ENCODE measurements at regions not wholly inside any gene's neighbourhood (a gene's known extent, or its start where the extent isn't known, plus 50 kb on each side); places are given as distances from the start of the nearest gene placed in this dataset.

DNA sequence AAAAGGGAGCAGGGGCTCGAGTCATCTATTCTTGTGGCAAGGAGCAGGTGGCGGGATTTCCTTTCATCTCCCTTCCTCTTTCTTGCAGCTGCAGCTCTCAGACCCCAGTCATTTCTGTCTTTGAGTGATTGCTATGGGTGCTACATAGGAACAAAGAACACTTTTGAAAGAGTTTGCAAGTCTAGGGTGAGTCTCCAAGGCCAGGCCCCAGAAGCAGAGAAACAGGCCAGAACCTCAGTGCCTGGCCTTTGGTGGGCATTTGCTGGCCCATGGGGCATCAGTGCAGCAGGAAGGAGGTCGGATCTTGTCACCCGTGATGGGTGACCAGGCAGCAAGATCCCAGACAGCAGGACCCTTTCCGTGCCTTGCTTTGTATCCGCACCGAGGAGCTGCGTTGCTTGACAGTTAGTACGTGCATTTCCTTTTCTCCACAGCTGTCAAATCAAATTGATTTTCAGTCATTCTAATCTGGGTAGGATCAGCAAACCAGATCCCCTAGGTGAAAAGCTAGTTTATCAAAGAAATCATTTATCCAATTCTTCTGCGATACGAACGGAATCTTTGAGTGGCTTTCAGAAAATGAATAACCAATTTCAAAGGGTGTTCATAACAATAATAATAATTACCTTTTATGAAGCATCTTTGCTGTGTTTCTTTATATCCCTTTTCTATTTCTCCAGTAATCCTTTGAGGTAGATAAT lies 244.6 kb upstream of the MAF start:
- TF ChIP-seq, protein P1, sequence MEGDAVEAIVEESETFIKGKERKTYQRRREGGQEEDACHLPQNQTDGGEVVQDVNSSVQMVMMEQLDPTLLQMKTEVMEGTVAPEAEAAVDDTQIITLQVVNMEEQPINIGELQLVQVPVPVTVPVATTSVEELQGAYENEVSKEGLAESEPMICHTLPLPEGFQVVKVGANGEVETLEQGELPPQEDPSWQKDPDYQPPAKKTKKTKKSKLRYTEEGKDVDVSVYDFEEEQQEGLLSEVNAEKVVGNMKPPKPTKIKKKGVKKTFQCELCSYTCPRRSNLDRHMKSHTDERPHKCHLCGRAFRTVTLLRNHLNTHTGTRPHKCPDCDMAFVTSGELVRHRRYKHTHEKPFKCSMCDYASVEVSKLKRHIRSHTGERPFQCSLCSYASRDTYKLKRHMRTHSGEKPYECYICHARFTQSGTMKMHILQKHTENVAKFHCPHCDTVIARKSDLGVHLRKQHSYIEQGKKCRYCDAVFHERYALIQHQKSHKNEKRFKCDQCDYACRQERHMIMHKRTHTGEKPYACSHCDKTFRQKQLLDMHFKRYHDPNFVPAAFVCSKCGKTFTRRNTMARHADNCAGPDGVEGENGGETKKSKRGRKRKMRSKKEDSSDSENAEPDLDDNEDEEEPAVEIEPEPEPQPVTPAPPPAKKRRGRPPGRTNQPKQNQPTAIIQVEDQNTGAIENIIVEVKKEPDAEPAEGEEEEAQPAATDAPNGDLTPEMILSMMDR (conservative IDR thresholded peaks at IDR 0.05), result no peak
- TF ChIP-seq EZH2 (IDR thresholded peaks at IDR 0.05; ENCODE audit: low read depth), result no peak
- H3K27ac ChIP-seq, result no peak overlapping the region
- no TSS peak for BruUV-seq (replicated peaks)
- H2AFZ ChIP-seq, result no peak overlapping the region
- H3K4me2 ChIP-seq, result no peak overlapping the region
- intact Hi-C loops (cut with micrococcal nuclease; ENCODE audit: unreplicated experiment), result no loop called here
- H3K9me2 ChIP-seq (ENCODE audit: insufficient read depth), result no peaks in the 10 kb centered on the region
- H3K9me3 ChIP-seq (ENCODE audit: insufficient read depth, low read depth), result no peaks in the 10 kb centered on the region
- H3K4me3 ChIP-seq, result no peak overlapping the region
- H3K79me2 ChIP-seq (ENCODE audit: low read depth), result no peaks in the 10 kb centered on the region
- H3K4me1 ChIP-seq (replicated peaks; ENCODE audit: insufficient read depth), result no peaks in the 10 kb centered on the region
- POLR2A ChIA-PET (ENCODE audit: unreplicated experiment), result no interaction called here
- DNase-seq, result no peak
- no peaks in the 10 kb centered on the region for H3K36me3 ChIP-seq (ENCODE audit: low read depth)
- CTCF ChIA-PET, result interaction anchor here (0.6 kb wide), 1 partner anchor 152 kb away, joined by 3 read pairs; no protein-coding TSS in a partner anchor
- peaks cover 67% of the 10 kb centered on the region for H3K27me3 ChIP-seq (ENCODE audit: insufficient read depth, low read depth)
- H4K20me1 ChIP-seq (ENCODE audit: insufficient read depth), result no peaks in the 10 kb centered on the region
- no peaks in the 10 kb centered on the region for H3F3A ChIP-seq (ENCODE audit: insufficient read depth, low read depth)

DNA sequence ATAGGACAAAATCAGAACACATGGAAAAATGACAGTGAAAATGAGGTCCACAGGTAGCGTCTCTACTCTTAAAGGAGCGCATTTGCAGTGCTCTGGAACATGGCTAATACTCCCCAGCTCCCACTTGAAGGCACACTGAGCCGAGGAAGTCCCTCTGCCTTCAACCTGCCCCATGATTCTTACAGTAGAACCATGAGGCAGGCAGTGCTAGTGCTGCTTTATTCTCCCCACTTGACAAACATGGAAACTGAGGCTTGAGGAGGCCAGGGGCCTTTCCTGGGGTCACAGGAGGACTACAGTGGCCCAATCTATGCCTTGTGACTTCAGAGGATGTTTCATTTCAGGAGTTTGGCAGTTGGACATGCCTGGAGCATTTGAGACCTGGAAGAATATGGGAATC lies 244.1 kb upstream of the MAF start:
- Histone ChIP-seq H3K4me3 (no peak overlapping the region), H3K27me3 (ENCODE audit: insufficient read depth, low read depth) (peaks cover 70% of the 10 kb centered on the region), H3K9me2 (ENCODE audit: insufficient read depth) (no peaks in the 10 kb centered on the region), H2AFZ (no peak overlapping the region), H3K4me2 (no peak overlapping the region), H4K20me1 (ENCODE audit: insufficient read depth) (no peaks in the 10 kb centered on the region), H3K27ac (no peak overlapping the region), H3K4me1 (replicated peaks; ENCODE audit: insufficient read depth) (no peaks in the 10 kb centered on the region), H3K9me3 (ENCODE audit: insufficient read depth, low read depth) (no peaks in the 10 kb centered on the region), H3F3A (ENCODE audit: insufficient read depth, low read depth) (no peaks in the 10 kb centered on the region), H3K36me3 (ENCODE audit: low read depth) (no peaks in the 10 kb centered on the region), H3K79me2 (ENCODE audit: low read depth) (no peaks in the 10 kb centered on the region)
- intact Hi-C loops (cut with micrococcal nuclease; ENCODE audit: unreplicated experiment), result no loop called here
- TF ChIP-seq, protein P1 (conservative IDR thresholded peaks at IDR 0.05), result no peak
- no peak for TF ChIP-seq EZH2 (IDR thresholded peaks at IDR 0.05; ENCODE audit: low read depth)
- ChIA-PET POLR2A (ENCODE audit: unreplicated experiment) (no interaction called here), CTCF (no interaction called here)
- no peak for DNase-seq
- no TSS peak for BruUV-seq (replicated peaks)

DNA sequence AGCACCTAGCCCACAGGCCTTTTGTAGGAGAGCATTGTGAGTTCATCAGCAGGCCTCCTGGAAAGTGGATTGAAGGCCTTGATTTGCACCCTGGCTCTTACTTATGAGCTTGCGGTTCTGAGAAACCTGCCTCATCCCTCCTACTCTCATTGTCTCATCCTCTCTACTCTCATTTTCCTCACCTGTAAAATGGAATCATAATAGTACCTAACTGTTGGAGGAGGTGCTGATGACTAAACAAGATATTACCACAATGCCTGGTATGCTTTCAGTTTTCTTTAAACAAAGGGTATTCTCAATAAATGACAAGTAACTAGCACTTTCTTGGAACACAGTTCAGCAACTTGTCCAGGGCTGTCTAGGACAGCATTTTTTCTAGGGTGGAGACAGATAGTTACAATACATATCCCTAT lies 243.1 kb upstream of the MAF start:
- no peak for DNase-seq
- no peak overlapping the region for H3K4me2 ChIP-seq
- no peak overlapping the region for H2AFZ ChIP-seq
- H4K20me1 ChIP-seq (ENCODE audit: insufficient read depth), result no peaks in the 10 kb centered on the region
- H3K9me3 ChIP-seq (ENCODE audit: insufficient read depth, low read depth), result no peaks in the 10 kb centered on the region
- BruUV-seq (replicated peaks), result no TSS peak
- TF ChIP-seq, protein P1 (conservative IDR thresholded peaks at IDR 0.05), result no peak
- no peak for TF ChIP-seq EZH2 (IDR thresholded peaks at IDR 0.05; ENCODE audit: low read depth)
- H3K36me3 ChIP-seq (ENCODE audit: low read depth), result no peaks in the 10 kb centered on the region
- H3F3A ChIP-seq (ENCODE audit: insufficient read depth, low read depth), result no peaks in the 10 kb centered on the region
- peaks cover 75% of the 10 kb centered on the region for H3K27me3 ChIP-seq (ENCODE audit: insufficient read depth, low read depth)
- no peak overlapping the region for H3K27ac ChIP-seq
- H3K4me1 ChIP-seq (replicated peaks; ENCODE audit: insufficient read depth), result no peaks in the 10 kb centered on the region
- ChIA-PET POLR2A (ENCODE audit: unreplicated experiment) (no interaction called here), CTCF (no interaction called here)
- intact Hi-C loops (cut with micrococcal nuclease; ENCODE audit: unreplicated experiment), result no loop called here
- no peaks in the 10 kb centered on the region for H3K9me2 ChIP-seq (ENCODE audit: insufficient read depth)
- H3K4me3 ChIP-seq, result no peak overlapping the region
- H3K79me2 ChIP-seq (ENCODE audit: low read depth), result no peaks in the 10 kb centered on the region

Measured in PC-9 (cell line).